ENCODE measurements at regions not wholly inside any gene's neighbourhood (a gene's known extent, or its start where the extent isn't known, plus 50 kb on each side); places are given as distances from the start of the nearest gene placed in this dataset.

DNA sequence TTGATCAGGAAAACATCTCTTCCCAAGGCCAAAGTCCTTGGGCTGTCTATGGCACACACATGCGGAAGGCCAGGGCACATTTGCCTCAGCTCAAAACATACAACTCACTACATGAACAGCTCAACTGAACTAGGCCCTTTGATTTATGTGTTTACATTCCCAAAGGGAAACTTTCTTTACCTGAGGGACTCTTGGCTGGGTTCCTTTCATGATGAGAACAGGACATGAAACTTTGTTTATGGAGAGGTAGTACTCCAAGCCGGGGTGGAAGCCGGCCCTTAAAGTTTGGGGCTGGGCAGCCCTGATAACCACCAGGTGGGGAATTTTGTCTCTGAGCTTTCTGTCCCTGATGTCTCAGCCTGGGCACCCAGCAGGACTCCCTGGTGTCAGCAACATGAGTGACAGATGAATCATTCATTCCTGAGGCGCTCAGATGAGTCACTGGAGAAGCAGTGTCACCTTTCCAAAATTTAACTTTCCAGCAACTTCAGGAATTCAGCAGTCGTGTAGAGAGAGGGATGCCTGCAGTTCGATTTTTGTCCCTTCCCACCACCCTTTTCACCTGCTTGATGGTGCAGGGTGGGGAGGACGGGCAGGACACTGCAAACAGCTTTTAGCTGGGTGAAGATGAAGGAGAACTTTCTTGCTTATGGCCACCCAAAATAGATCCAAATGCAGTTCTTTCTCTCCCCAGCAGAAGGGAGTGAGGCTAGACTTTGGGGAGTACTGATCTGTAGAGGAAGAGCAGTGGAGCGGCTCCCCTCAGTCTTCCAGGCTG lies 331.6 kb downstream of the DYSF start (continued):
- TF ChIP-seq CBX8 (IDR thresholded peaks at IDR 0.05; ENCODE audit: borderline replicate concordance, extremely low read depth, low read depth, low read length, poor library complexity, severe bottlenecking) (no peak), NELFE (IDR thresholded peaks at IDR 0.05; ENCODE audit: insufficient read depth, insufficient read length) (no peak), MAX (CRISPR knock-in tag; IDR thresholded peaks at IDR 0.05) (no peak), JUN (IDR thresholded peaks at IDR 0.05; ENCODE audit: borderline replicate concordance, low read depth, low read length) (peak; percentile 82; the same call in 1 of the 2 replicates), JUN (CRISPR knock-in tag; IDR thresholded peaks at IDR 0.05; ENCODE audit: borderline replicate concordance) (no peak), ZNF165 (CRISPR knock-in tag; IDR thresholded peaks at IDR 0.05; ENCODE audit: borderline replicate concordance) (no peak), ASH1L (IDR thresholded peaks at IDR 0.05; ENCODE audit: borderline replicate concordance, low read depth, partially characterized antibody) (no peak), FOXK1 (CRISPR knock-in tag; IDR thresholded peaks at IDR 0.05; ENCODE audit: borderline replicate concordance) (no peak), POLR2B (IDR thresholded peaks at IDR 0.05; ENCODE audit: low read depth, partially characterized antibody) (no peak), PHF21A (IDR thresholded peaks at IDR 0.05; ENCODE audit: borderline replicate concordance, low read depth) (no peak), BCLAF1 (IDR thresholded peaks at IDR 0.05; ENCODE audit: borderline replicate concordance in 1 of 2, control insufficient read depth in 1 of 2, low read depth in 2 of 2, low read length in 1 of 2) (no peak), FOSL1 (tag; conservative IDR thresholded peaks at IDR 0.05) (peak; percentile 85), MCM2 (IDR thresholded peaks at IDR 0.05; ENCODE audit: low read depth) (no peak)
- TF ChIP-seq, protein P1, sequence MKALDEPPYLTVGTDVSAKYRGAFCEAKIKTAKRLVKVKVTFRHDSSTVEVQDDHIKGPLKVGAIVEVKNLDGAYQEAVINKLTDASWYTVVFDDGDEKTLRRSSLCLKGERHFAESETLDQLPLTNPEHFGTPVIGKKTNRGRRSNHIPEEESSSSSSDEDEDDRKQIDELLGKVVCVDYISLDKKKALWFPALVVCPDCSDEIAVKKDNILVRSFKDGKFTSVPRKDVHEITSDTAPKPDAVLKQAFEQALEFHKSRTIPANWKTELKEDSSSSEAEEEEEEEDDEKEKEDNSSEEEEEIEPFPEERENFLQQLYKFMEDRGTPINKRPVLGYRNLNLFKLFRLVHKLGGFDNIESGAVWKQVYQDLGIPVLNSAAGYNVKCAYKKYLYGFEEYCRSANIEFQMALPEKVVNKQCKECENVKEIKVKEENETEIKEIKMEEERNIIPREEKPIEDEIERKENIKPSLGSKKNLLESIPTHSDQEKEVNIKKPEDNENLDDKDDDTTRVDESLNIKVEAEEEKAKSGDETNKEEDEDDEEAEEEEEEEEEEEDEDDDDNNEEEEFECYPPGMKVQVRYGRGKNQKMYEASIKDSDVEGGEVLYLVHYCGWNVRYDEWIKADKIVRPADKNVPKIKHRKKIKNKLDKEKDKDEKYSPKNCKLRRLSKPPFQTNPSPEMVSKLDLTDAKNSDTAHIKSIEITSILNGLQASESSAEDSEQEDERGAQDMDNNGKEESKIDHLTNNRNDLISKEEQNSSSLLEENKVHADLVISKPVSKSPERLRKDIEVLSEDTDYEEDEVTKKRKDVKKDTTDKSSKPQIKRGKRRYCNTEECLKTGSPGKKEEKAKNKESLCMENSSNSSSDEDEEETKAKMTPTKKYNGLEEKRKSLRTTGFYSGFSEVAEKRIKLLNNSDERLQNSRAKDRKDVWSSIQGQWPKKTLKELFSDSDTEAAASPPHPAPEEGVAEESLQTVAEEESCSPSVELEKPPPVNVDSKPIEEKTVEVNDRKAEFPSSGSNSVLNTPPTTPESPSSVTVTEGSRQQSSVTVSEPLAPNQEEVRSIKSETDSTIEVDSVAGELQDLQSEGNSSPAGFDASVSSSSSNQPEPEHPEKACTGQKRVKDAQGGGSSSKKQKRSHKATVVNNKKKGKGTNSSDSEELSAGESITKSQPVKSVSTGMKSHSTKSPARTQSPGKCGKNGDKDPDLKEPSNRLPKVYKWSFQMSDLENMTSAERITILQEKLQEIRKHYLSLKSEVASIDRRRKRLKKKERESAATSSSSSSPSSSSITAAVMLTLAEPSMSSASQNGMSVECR (CRISPR knock-in tag; IDR thresholded peaks at IDR 0.05) = no peak
- TF ChIP-seq, protein P2, sequence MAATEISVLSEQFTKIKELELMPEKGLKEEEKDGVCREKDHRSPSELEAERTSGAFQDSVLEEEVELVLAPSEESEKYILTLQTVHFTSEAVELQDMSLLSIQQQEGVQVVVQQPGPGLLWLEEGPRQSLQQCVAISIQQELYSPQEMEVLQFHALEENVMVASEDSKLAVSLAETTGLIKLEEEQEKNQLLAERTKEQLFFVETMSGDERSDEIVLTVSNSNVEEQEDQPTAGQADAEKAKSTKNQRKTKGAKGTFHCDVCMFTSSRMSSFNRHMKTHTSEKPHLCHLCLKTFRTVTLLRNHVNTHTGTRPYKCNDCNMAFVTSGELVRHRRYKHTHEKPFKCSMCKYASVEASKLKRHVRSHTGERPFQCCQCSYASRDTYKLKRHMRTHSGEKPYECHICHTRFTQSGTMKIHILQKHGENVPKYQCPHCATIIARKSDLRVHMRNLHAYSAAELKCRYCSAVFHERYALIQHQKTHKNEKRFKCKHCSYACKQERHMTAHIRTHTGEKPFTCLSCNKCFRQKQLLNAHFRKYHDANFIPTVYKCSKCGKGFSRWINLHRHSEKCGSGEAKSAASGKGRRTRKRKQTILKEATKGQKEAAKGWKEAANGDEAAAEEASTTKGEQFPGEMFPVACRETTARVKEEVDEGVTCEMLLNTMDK (IDR thresholded peaks at IDR 0.05; ENCODE audit: borderline replicate concordance, insufficient read depth, low read depth, low read length, poor library complexity, severe bottlenecking) = no peak

Measured in K562 (cell line).